Upper lobe of right lung (tissue), 1 donor: ENCODE measurements at regions not wholly inside any gene's neighbourhood (a gene's known extent, or its start where the extent isn't known, plus 50 kb on each side); places are given as distances from the start of the nearest gene placed in this dataset.

Experiments
- ATAC-seq: fragments of 200-7000 bp; cut with Tn5 transposase; one replicate; pipeline ENCODE4 v1.9.1; 2020; ENCODE audit warnings: mild to moderate bottlenecking, moderate library complexity
- DNase-seq: peaks from one replicate; pipeline ENCODE4 v3.0.0-alpha.2; 2020
- H3K27ac ChIP-seq: fragments of 200-600 bp; one replicate; pipeline ENCODE4 v1.8.0; 2022
- H3K27me3 ChIP-seq: fragments of 200-600 bp; one replicate; pipeline ENCODE4 v1.8.0; 2022; ENCODE audit warnings: mild to moderate bottlenecking
- H3K36me3 ChIP-seq: fragments of 200-600 bp; one replicate; pipeline ENCODE4 v1.8.0; 2022
- H3K4me1 ChIP-seq: fragments of 200-600 bp; one replicate; pipeline ENCODE4 v1.8.0; 2022
- H3K4me3 ChIP-seq: fragments of 200-600 bp; one replicate; pipeline ENCODE4 v1.8.0; 2022; ENCODE audit warnings: mild to moderate bottlenecking
- H3K9me3 ChIP-seq: fragments of 200-600 bp; one replicate; pipeline ENCODE4 v1.8.0; 2022
- CTCF ChIP-seq: fragments of 200-600 bp; IDR thresholded peaks from one replicate; pipeline ENCODE4 v1.8.0; 2022; ENCODE audit warnings: antibody characterized with exemption
- intact Hi-C: fragments of 100-400 bp; cut with DNase I; formaldehyde crosslinking; loops from one replicate; pipeline ENCODE4 v1.11.0; 2022
- donor health status: DM: no; HTN: yes; CAD: no; lungs with severe emphysema.

- no peaks in the 10 kb centered on the region for H3K27me3 ChIP-seq
- no peak for ATAC-seq
- H3K36me3 ChIP-seq: no peaks in the 10 kb centered on the region
- peaks cover 17% of the 10 kb centered on the region for H3K4me1 ChIP-seq
- no peak overlapping the region for H3K27ac ChIP-seq
- no peak overlapping the region for H3K4me3 ChIP-seq
- no peak for DNase-seq
- intact Hi-C loops: no loop called here
- no peak for TF ChIP-seq CTCF
- no peaks in the 10 kb centered on the region for H3K9me3 ChIP-seq
Observed at GRCh38 chr15:70469651-70470555, 293.5 kb downstream of the UACA start.

GRCh38 chr15:70469182-70469581 lies 294.2 kb downstream of the UACA start:
- ATAC-seq: no peak
- Histone ChIP-seq H3K4me1 (peaks cover 10% of the 10 kb centered on the region), H3K4me3 (no peak overlapping the region), H3K36me3 (no peaks in the 10 kb centered on the region), H3K27me3 (no peaks in the 10 kb centered on the region), H3K27ac (no peak overlapping the region), H3K9me3 (no peaks in the 10 kb centered on the region)
- no peak for DNase-seq
- no peak for TF ChIP-seq CTCF
- intact Hi-C loops: no loop called here

GRCh38 chr15:70466895-70467529 lies 296.3 kb downstream of the UACA start:
- H3K27ac ChIP-seq: no peak overlapping the region
- H3K36me3 ChIP-seq: no peaks in the 10 kb centered on the region
- peaks cover 6% of the 10 kb centered on the region for H3K4me1 ChIP-seq
- H3K9me3 ChIP-seq: no peaks in the 10 kb centered on the region
- peak; percentile 70 for ATAC-seq
- H3K27me3 ChIP-seq: no peaks in the 10 kb centered on the region
- TF ChIP-seq CTCF: peak; percentile 59
- H3K4me3 ChIP-seq: no peak overlapping the region
- intact Hi-C loops: no loop called here
- DNase-seq: peak; percentile 74

GRCh38 chr15:70466305-70466704 lies 297.1 kb downstream of the UACA start:
- peaks cover 6% of the 10 kb centered on the region for H3K4me1 ChIP-seq
- DNase-seq: no peak
- ATAC-seq: no peak
- H3K27ac ChIP-seq: no peak overlapping the region
- no peak overlapping the region for H3K4me3 ChIP-seq
- intact Hi-C loops: no loop called here
- no peak for TF ChIP-seq CTCF
- H3K36me3 ChIP-seq: no peaks in the 10 kb centered on the region
- no peaks in the 10 kb centered on the region for H3K27me3 ChIP-seq
- no peaks in the 10 kb centered on the region for H3K9me3 ChIP-seq

- ATAC-seq (no peak), DNase-seq (no peak)
- no peaks in the 10 kb centered on the region for H3K36me3 ChIP-seq
- H3K27me3 ChIP-seq: no peaks in the 10 kb centered on the region
- no peak overlapping the region for H3K27ac ChIP-seq
- H3K9me3 ChIP-seq: no peaks in the 10 kb centered on the region
- H3K4me3 ChIP-seq: no peak overlapping the region
- H3K4me1 ChIP-seq: peaks cover 6% of the 10 kb centered on the region
- no peak for TF ChIP-seq CTCF
- intact Hi-C loops: no loop called here
Observed at GRCh38 chr15:70465812-70466211, 297.5 kb downstream of the UACA start.
